GM12875 (cell line): ENCODE measurements at regions not wholly inside any gene's neighbourhood (a gene's known extent, or its start where the extent isn't known, plus 50 kb on each side); places are given as distances from the start of the nearest gene placed in this dataset.

Experiments used
- H3K4me3 ChIP-seq: one replicate; pipeline ENCODE4 v1.5.1; 2011; ENCODE audit warnings: low read depth, low read length, control low read depth
- CTCF ChIP-seq: IDR thresholded peaks from 2 replicates; pipeline ENCODE4 v1.5.1; 2011; ENCODE audit warnings: low read depth, mild to moderate bottlenecking, control low read depth, inconsistent platforms, low read length, moderate library complexity, borderline replicate concordance; ENCODE audit not compliant: insufficient read depth

GRCh38 chr6:170185175-170185978 lies 105.5 kb downstream of the DLL1 start:
- TF ChIP-seq CTCF, result no peak
- no peak overlapping the region for H3K4me3 ChIP-seq

- H3K4me3 ChIP-seq, result no peak overlapping the region
- TF ChIP-seq CTCF, result no peak
Measured at GRCh38 chr6:170184316-170184715, 106.6 kb downstream of the DLL1 start.

- no peak overlapping the region for H3K4me3 ChIP-seq
- no peak for TF ChIP-seq CTCF
Measured at GRCh38 chr6:170183521-170183920, 107.4 kb downstream of the DLL1 start.

- no peak overlapping the region for H3K4me3 ChIP-seq
- TF ChIP-seq CTCF, result no peak
Measured at GRCh38 chr6:170182781-170183120, 108.1 kb downstream of the DLL1 start.

GRCh38 chr6:170182093-170182780 lies 108.6 kb downstream of the DLL1 start:
- TF ChIP-seq CTCF, result no peak
- H3K4me3 ChIP-seq, result no peak overlapping the region

- no peak overlapping the region for H3K4me3 ChIP-seq
Measured at GRCh38 chr6:170181338-170181690, 109.6 kb downstream of the DLL1 start.

More at GRCh38 chr6:170181338-170181690, 109.6 kb downstream of the DLL1 start:
- TF ChIP-seq CTCF, result no peak
